PC-3 (cell line): ENCODE measurements at regions not wholly inside any gene's neighbourhood (a gene's known extent, or its start where the extent isn't known, plus 50 kb on each side); places are given as distances from the start of the nearest gene placed in this dataset.

Experiments used
- ATAC-seq: fragments of 200-7000 bp; cut with Tn5 transposase; 2 replicates; pipeline ENCODE4 v1.9.1; 2020; ENCODE audit warnings: mild to moderate bottlenecking, moderate library complexity
- BruUV-seq: library from RNA; stranded (reverse); fragments of 400-500 nt; replicated peaks from 2 replicates; lab custom pipeline; 2021; lab: Mats Ljungman, UMichigan
- CTCF ChIA-PET: fragments of 300-600 bp; sonication (Branson Sonifier 250); formaldehyde crosslinking; loops from one replicate; lab custom pipeline; 2022; ENCODE audit warnings: antibody characterized with exemption; lab: Charles Lee
- POLR2A ChIA-PET: fragments of 300-600 bp; sonication (Branson Sonifier 250); formaldehyde crosslinking; loops from one replicate; lab custom pipeline; 2022; ENCODE audit warnings: antibody characterized with exemption; ENCODE audit not compliant: unreplicated experiment; lab: Charles Lee
- DNase-seq: peaks from one replicate; pipeline ENCODE4 v3.0.0-alpha.2; 2015
- H2AFZ ChIP-seq: fragments of 300-600 bp; sonication (generic); 2 replicates; pipeline ENCODE4 v1.6.0; 2016; ENCODE audit warnings: antibody characterized with exemption, low read length
- H3F3A ChIP-seq: fragments of 300-600 bp; sonication (generic); one replicate; pipeline ENCODE4 v1.6.0; 2017; ENCODE audit warnings: antibody characterized with exemption, low read length, control low read depth, mild to moderate bottlenecking; ENCODE audit not compliant: unreplicated experiment
- H3K27ac ChIP-seq: fragments of 300-600 bp; sonication (generic); 2 replicates; pipeline ENCODE4 v1.5.1; 2016; ENCODE audit warnings: mild to moderate bottlenecking, low read length
- H3K27me3 ChIP-seq: fragments of 300-600 bp; sonication (generic); 2 replicates; pipeline ENCODE4 v1.6.1; 2016; ENCODE audit warnings: low read length, mixed read lengths
- H3K36me3 ChIP-seq: fragments of 300-600 bp; sonication (generic); 2 replicates; pipeline ENCODE4 v1.6.1; 2016; ENCODE audit warnings: low read depth, mixed run types, low read length, mixed read lengths
- H3K4me1 ChIP-seq: fragments of 300-600 bp; sonication (generic); 2 replicates; pipeline ENCODE4 v1.5.1; 2016; ENCODE audit warnings: low read length; ENCODE audit not compliant: insufficient read depth
- H3K4me2 ChIP-seq: fragments of 300-600 bp; sonication (generic); 2 replicates; pipeline ENCODE4 v1.6.0; 2016; ENCODE audit warnings: low read length
- H3K4me3 ChIP-seq: fragments of 300-600 bp; sonication (generic); 2 replicates; pipeline ENCODE4 v1.5.1; 2016; ENCODE audit warnings: mild to moderate bottlenecking, low read length, mixed read lengths
- H3K79me2 ChIP-seq: fragments of 300-600 bp; sonication (generic); 2 replicates; pipeline ENCODE4 v1.6.1; 2017; ENCODE audit warnings: low read length, mixed read lengths
- H3K9ac ChIP-seq: fragments of 300-600 bp; sonication (generic); 2 replicates; pipeline ENCODE4 v1.6.0; 2016; ENCODE audit warnings: mild to moderate bottlenecking, low read length
- H3K9me2 ChIP-seq: fragments of 300-600 bp; sonication (generic); replicated peaks from 2 replicates; pipeline ENCODE4 v1.6.1; 2016; ENCODE audit warnings: mixed run types, low read length, mixed read lengths
- H3K9me3 ChIP-seq: fragments of 300-600 bp; sonication (generic); 2 replicates; pipeline ENCODE4 v1.6.1; 2016; ENCODE audit warnings: low read length, mixed read lengths
- H4K20me1 ChIP-seq: fragments of 300-600 bp; sonication (generic); 2 replicates; pipeline ENCODE4 v1.6.1; 2016; ENCODE audit warnings: low read length, mixed read lengths
- CTCF ChIP-seq: fragments of 300-600 bp; sonication (generic); conservative IDR thresholded peaks from 2 replicates; pipeline ENCODE4 v1.5.1; 2017; ENCODE audit warnings: antibody characterized with exemption, low read depth, mild to moderate bottlenecking, low read length
- EZH2 ChIP-seq: fragments of 300-600 bp; sonication (generic); IDR thresholded peaks from one replicate; pipeline ENCODE4 v1.6.1; 2017; ENCODE audit warnings: antibody characterized with exemption, mild to moderate bottlenecking, low read length; ENCODE audit not compliant: unreplicated experiment
- EZH2phosphoT487 ChIP-seq: fragments of 300-600 bp; sonication (generic); IDR thresholded peaks from 2 replicates; pipeline ENCODE4 v1.6.1; 2018; ENCODE audit warnings: mild to moderate bottlenecking, antibody characterized with exemption, low read length, borderline replicate concordance
- intact Hi-C: fragments of 100-400 bp; cut with micrococcal nuclease; formaldehyde crosslinking; loops from 2 replicates; pipeline ENCODE4 v1.9.0; 2023

DNA sequence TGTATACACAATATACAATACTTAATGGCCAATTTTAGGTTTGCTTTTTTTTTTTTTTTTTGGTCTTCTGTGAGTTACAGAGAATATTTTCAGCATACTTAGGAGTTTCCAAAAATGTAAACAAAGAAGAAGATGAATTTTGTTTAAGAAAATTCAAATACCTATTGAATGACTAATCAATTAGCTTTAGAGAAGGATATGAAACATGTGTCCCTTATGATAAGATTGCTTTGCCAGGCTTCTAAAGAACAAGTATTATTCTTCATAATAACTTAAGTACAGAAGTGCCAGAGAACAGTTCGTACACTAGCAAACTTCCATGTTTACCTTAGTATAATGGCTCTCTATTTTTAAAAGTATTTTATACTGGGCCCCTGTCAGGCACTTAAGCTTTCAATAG, 1191.0 kb upstream of the NCAM2 start:
- ChIA-PET POLR2A (no interaction called here), CTCF (no interaction called here)
- no peaks in the 10 kb centered on the region for H3F3A ChIP-seq
- no peaks in the 10 kb centered on the region for H3K79me2 ChIP-seq
- H3K9me2 ChIP-seq = no peaks in the 10 kb centered on the region
- BruUV-seq = no TSS peak
- ATAC-seq (no peak), DNase-seq (no peak)
- no peak overlapping the region for H3K27ac ChIP-seq
- H3K4me2 ChIP-seq = no peak overlapping the region
- H3K9me3 ChIP-seq = 0 out of 2 replicates have a peak, but pooled peaks cover 3% of the 10 kb centered on the region
- intact Hi-C loops = no loop called here
- H3K4me3 ChIP-seq = no peak overlapping the region
- H3K36me3 ChIP-seq = no peaks in the 10 kb centered on the region
- H4K20me1 ChIP-seq = no peaks in the 10 kb centered on the region
- no peak overlapping the region for H3K9ac ChIP-seq
- no peaks in the 10 kb centered on the region for H3K27me3 ChIP-seq
- no peak overlapping the region for H2AFZ ChIP-seq
- no peaks in the 10 kb centered on the region for H3K4me1 ChIP-seq
- TF ChIP-seq CTCF (no peak), EZH2phosphoT487 (no peak), EZH2 (no peak)

DNA sequence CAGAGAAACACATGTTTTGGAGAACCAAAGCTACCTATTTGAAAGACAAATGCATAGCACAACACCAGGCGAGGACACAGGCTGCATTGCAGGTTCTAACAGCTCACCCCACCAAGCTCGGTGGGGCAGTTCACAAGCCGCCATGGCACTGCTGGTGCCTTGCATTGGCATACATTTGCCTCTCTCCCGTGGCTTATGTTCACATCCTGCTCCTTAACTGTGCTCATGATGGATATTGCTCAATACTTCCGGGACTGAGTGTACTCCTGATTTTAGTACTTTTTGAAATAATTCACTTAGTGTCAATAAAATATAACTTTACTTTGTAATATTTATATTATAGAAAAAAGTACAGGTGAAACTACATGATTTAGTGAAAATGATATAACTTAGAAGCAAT, 1187.4 kb upstream of the NCAM2 start:
- H3K9me2 ChIP-seq = no peaks in the 10 kb centered on the region

More for the DNA sequence above, 1187.4 kb upstream of the NCAM2 start:
- no peaks in the 10 kb centered on the region for H3F3A ChIP-seq
- no TSS peak for BruUV-seq
- 0 out of 2 replicates have a peak, but pooled peaks cover 3% of the 10 kb centered on the region for H3K9me3 ChIP-seq
- CTCF ChIA-PET = no interaction called here
- no peak for DNase-seq
- H3K27ac ChIP-seq = no peak overlapping the region
- no peak overlapping the region for H3K4me2 ChIP-seq
- TF ChIP-seq EZH2phosphoT487 (no peak), CTCF (no peak), EZH2 (no peak)
- no peak overlapping the region for H3K9ac ChIP-seq
- ATAC-seq = no peak
- no peak overlapping the region for H3K4me3 ChIP-seq
- POLR2A ChIA-PET = no interaction called here
- H3K79me2 ChIP-seq = no peaks in the 10 kb centered on the region
- intact Hi-C loops = no loop called here
- H3K27me3 ChIP-seq = no peaks in the 10 kb centered on the region
- H3K36me3 ChIP-seq = no peaks in the 10 kb centered on the region
- H2AFZ ChIP-seq = peak overlapping the region; percentile 61; the same call in 1 of the 2 replicates
- H3K4me1 ChIP-seq = no peaks in the 10 kb centered on the region
- no peaks in the 10 kb centered on the region for H4K20me1 ChIP-seq
